Loucy (cell line): ENCODE measurements at regions not wholly inside any gene's neighbourhood (a gene's known extent, or its start where the extent isn't known, plus 50 kb on each side); places are given as distances from the start of the nearest gene placed in this dataset.

Source experiments
- CTCF ChIP-seq: fragments of 200-600 bp; sonication (generic); conservative IDR thresholded peaks from 2 replicates; pipeline ENCODE4 v1.5.1; 2014; ENCODE audit warnings: mild to moderate bottlenecking, antibody characterized with exemption, low read length
- EZH2phosphoT487 ChIP-seq: fragments of 200-600 bp; IDR thresholded peaks from 2 replicates; pipeline ENCODE4 v1.6.1; 2018; ENCODE audit warnings: antibody characterized with exemption, mild to moderate bottlenecking, moderate library complexity, borderline replicate concordance

DNA sequence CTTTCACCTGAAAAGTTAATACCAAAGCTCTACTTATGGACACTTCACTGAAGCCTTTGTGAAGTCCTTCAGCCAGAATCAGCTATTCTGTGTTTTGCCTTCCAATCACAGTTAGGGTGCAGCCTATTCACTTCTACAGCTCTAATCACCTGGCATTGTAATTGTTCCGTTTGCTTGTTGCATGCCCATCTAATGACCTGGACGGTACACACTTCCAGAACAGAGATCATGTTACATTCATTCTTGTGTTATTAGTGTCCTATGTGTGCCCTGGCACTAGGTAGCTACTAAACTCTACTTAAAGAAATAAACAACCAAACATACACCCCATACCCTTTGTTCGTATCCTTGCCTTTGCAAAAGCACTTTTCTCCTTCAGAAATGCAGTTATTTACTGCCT lies 1162.9 kb upstream of the WWC1 start:
- TF ChIP-seq CTCF (no peak), EZH2phosphoT487 (no peak)
